Esophagus (tissue), 2 donors: ENCODE measurements at regions not wholly inside any gene's neighbourhood (a gene's known extent, or its start where the extent isn't known, plus 50 kb on each side); places are given as distances from the start of the nearest gene placed in this dataset.
"Not testable (repeated sequence)": the region's sequence is repeated elsewhere in the genome, so short reads cannot be mapped to it uniquely, and the experiment has no call there.

Experiments
- H3K27ac ChIP-seq, 2 donors: one replicate each; pipeline ENCODE4 v1.5.1; 2013; ENCODE audit warnings: low read depth in 2 of 2, mild to moderate bottlenecking in 2 of 2, inconsistent platforms in 1 of 2, low read length in 1 of 2, moderate library complexity in 1 of 2
- H3K27me3 ChIP-seq, 2 donors: one replicate each; pipeline ENCODE4 v1.6.1; 2013; ENCODE audit warnings: low read length in 2 of 2, control low read depth in 1 of 2, mild to moderate bottlenecking in 1 of 2; ENCODE audit not compliant: insufficient read depth in 2 of 2, control insufficient read depth in 1 of 2
- H3K36me3 ChIP-seq, 2 donors: one replicate each; pipeline ENCODE4 v1.6.1; 2013; ENCODE audit warnings: low read length in 1 of 2; ENCODE audit not compliant: control insufficient read depth in 2 of 2, insufficient read depth in 2 of 2
- H3K4me1 ChIP-seq, 2 donors: one replicate each; pipeline ENCODE4 v1.6.1; 2013; ENCODE audit warnings: low read length in 1 of 2; ENCODE audit not compliant: control insufficient read depth in 2 of 2, insufficient read depth in 2 of 2
- H3K4me3 ChIP-seq, 2 donors: one replicate each; pipeline ENCODE4 v1.5.1; 2013; ENCODE audit warnings: low read length in 2 of 2, mild to moderate bottlenecking in 2 of 2, low read depth in 1 of 2, moderate library complexity in 1 of 2
- H3K9me3 ChIP-seq, 2 donors: one replicate each; pipeline ENCODE4 v1.6.1; 2013; ENCODE audit warnings: mild to moderate bottlenecking in 2 of 2, low read depth in 1 of 2, low read length in 1 of 2, moderate library complexity in 1 of 2; ENCODE audit not compliant: control insufficient read depth in 2 of 2, insufficient read depth in 1 of 2
- WGBS, 2 donors: extraction: QIAGEN DNeasy Blood & Tissue Kit; methylation state at CpG; one replicate each; pipeline ENCODE4 v1.1.7; 2013; 5-methylcytosine and 5-hydroxymethylcytosine counted together
- donor health status: healthy with polysubstance abuse.
- donor health status: Bipolar disorder and iron deficiency.

DNA sequence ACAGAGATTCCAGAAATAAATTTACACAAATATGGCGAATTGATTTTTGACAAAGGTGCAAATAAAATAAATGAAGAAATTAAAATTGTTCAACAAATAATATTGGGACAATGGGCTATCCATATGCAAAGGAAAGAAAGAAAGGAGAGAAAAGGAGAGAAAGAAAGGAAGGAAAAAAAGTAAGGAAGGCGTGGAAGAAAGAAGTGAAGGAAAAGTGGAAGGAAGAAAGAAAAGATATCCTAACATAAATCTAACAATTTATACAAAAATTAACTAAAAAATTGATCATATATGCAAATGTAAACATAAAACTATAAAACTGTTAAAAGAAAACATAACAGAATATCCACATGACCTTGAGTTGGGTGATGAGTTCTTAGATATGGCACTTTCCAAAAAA lies 78.7 kb upstream of the ZNF184 start:
- H3K4me1 ChIP-seq, result no peaks in the 10 kb centered on the region
- WGBS, 2 donors, result 88 to 92% methylated on average over 2 of the region's 2 CpGs
- H3K36me3 ChIP-seq, result no peaks in the 10 kb centered on the region
- peaks cover 1 to 6% of the 10 kb centered on the region in 2 donors for H3K27me3 ChIP-seq
- H3K9me3 ChIP-seq, result no peaks in the 10 kb centered on the region
- H3K4me3 ChIP-seq, result no peak overlapping the region
- H3K27ac ChIP-seq, result no peak overlapping the region

DNA sequence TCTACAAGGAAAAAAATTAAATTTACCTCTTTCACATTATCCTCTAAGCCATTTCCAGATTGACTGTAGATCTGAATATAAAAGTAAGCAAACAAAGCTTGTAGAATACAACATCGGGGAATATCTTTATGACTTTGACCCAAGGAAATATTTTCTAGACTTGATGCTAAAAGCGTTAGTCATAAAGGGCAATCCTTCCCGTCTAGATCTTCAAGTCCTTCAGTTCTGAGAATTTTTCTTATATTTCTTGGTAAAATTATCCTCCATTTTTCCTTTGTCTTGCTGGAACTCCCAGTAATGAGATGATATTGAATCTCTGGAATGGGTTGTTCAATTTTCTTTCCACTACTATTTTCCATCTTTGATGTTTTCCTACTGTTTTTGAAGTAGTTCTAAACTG lies 77.8 kb upstream of the ZNF184 start:
- 74 to 78% methylated on average over 3 of the region's 3 CpGs for WGBS, 2 donors
- no peak overlapping the region for H3K27ac ChIP-seq
- no peak overlapping the region for H3K4me3 ChIP-seq
- H3K27me3 ChIP-seq, result peaks cover 5 to 6% of the 10 kb centered on the region in 2 donors
- no peaks in the 10 kb centered on the region for H3K36me3 ChIP-seq
- no peaks in the 10 kb centered on the region for H3K4me1 ChIP-seq
- H3K9me3 ChIP-seq, result no peaks in the 10 kb centered on the region

DNA sequence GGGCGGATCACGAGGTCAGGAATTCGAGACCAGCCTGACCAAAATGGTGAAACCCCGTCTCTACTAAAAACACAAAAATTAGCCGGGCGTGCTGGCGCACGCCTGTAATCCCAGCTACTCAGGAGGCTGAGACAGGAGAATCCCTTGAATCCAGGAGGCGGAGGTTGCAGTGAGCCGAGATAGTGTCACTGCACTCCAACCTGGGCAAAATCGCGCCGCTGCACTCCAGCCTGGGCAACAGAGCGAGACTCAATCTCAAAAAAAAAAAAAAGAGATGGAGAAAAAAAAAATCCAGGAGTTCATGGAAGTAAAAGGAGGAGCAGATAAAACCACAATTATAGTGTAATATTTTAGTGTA lies 76.3 kb upstream of the ZNF184 start:
- H3K27me3 ChIP-seq, H3K4me3 ChIP-seq: not testable (repeated sequence)
- 85 to 86% methylated on average over 14 of the region's 14 CpGs for WGBS, 2 donors

DNA sequence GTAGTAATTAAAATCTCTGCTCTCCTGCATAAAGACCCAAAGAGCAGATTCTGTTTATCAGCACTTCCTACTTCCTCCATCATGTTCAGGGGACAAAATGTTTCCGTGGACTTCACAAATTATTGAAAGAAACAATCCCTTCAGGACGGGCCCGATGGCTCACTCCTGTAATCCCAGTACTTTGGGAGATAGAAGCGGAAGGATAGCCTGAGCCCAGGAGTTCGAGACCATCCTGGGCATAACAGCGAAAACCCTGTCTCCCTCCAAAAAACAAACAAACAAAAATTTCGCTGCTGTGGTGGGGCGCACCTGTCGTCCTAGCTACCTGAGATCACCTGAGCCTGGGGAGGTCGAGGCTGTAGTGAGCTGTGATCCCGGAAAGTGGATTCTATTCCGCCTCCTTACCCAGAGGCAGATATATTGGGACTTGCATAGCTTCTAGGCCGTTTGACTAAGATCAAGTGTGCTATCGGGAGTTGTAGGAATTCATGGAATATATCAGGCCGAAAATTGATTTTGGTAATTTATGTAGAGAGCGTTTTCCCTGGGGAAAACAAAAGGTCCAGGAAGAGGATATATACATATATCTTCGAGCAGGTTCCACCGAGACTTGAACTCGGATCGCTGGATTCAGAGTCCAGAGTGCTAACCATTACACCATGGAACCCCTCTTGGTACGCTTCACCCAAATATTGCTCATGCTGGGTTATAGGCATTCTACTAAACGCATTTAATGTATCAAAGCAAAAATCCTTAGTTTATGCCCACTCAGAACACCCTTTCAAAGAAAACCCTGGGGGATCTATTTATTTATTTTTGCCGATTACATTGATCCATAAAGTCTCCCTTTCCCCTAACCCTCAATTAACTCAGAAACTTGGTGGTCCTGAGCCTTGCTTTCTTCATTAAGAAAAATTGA lies 74.5 kb upstream of the ZNF184 start:
- H3K4me3 ChIP-seq, result peak overlapping the region in 1 of 2 donors; percentile 38
- no peak overlapping the region for H3K27ac ChIP-seq
- no peaks in the 10 kb centered on the region for H3K4me1 ChIP-seq
- H3K36me3 ChIP-seq, result no peaks in the 10 kb centered on the region
- H3K9me3 ChIP-seq, result peaks cover 0 to 6% of the 10 kb centered on the region in 2 donors
- WGBS, 2 donors, result 23 to 29% methylated on average over 23 of the region's 23 CpGs
- peaks cover 7 to 11% of the 10 kb centered on the region in 2 donors for H3K27me3 ChIP-seq

More for the DNA sequence above, 76.3 kb upstream of the ZNF184 start:
- H3K36me3 ChIP-seq, H3K9me3 ChIP-seq, H3K27ac ChIP-seq, H3K4me1 ChIP-seq: not testable (repeated sequence)

DNA sequence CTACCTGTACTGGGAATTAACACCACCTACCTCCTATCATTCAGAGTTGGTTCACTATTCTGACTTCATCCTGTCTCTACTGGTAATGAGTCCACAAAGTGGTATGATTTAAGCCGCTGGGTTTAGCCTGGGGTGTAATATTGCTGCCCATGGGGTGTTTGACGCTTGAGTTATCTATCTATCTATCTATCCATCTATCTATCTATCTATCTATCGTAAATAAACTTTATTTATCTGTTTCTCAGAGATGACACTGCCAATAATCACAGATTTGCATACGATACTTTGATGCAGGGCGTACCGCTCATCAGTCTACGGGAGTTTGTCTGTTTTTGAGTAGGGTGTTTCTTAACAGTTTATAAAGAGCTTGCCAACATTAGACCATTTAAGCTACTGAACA lies 73.6 kb upstream of the ZNF184 start:
- Histone ChIP-seq H3K27me3 (peaks cover 7 to 11% of the 10 kb centered on the region in 2 donors), H3K9me3 (peaks cover 0 to 6% of the 10 kb centered on the region in 2 donors), H3K4me3 (no peak overlapping the region), H3K27ac (no peak overlapping the region), H3K36me3 (no peaks in the 10 kb centered on the region), H3K4me1 (no peaks in the 10 kb centered on the region)
- 84 to 88% methylated on average over 7 of the region's 7 CpGs for WGBS, 2 donors

DNA sequence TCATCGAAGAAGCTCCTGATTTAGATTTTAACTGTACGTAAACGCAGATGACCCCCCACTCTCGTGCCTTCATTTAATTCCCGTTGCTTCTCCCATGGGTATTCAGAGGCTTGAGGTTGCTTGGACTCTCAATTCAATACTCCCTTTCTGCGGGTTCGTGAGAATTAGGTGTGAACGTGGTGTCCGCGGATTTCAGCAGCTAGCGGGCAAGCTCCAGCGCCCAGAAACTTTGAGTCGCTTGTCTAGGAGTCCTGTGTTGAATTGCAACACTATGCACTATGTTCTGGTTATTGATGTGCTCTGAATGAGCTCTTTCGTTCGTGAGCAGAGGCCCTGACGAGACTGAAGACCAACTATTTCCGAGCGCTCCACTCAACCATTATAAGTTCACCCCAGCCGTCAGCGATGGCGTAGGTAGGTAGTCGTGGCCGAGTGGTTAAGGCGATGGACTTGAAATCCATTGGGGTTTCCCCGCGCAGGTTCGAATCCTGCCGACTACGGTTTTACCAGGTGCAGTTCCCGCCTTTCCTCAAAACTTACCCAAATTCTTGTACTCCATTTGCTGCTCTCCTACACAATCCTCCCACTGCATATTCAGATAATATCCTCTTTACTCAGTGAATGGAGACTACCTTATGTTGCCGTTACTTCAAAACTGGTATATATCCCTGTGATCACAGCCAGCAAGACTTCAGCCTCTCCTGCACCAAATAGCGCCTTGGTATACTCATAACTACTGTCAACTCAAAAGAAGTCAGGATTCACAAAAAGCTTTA lies 72.6 kb upstream of the ZNF184 start:
- H3K27me3 ChIP-seq, result peaks cover 7 to 11% of the 10 kb centered on the region in 2 donors
- H3K4me3 ChIP-seq, result peak overlapping the region in 1 of 2 donors; percentile 16
- no peak overlapping the region for H3K27ac ChIP-seq
- no peaks in the 10 kb centered on the region for H3K36me3 ChIP-seq
- H3K4me1 ChIP-seq, result no peaks in the 10 kb centered on the region
- WGBS, 2 donors, result 9 to 15% methylated on average over 32 of the region's 32 CpGs
- peaks cover 0 to 6% of the 10 kb centered on the region in 2 donors for H3K9me3 ChIP-seq

DNA sequence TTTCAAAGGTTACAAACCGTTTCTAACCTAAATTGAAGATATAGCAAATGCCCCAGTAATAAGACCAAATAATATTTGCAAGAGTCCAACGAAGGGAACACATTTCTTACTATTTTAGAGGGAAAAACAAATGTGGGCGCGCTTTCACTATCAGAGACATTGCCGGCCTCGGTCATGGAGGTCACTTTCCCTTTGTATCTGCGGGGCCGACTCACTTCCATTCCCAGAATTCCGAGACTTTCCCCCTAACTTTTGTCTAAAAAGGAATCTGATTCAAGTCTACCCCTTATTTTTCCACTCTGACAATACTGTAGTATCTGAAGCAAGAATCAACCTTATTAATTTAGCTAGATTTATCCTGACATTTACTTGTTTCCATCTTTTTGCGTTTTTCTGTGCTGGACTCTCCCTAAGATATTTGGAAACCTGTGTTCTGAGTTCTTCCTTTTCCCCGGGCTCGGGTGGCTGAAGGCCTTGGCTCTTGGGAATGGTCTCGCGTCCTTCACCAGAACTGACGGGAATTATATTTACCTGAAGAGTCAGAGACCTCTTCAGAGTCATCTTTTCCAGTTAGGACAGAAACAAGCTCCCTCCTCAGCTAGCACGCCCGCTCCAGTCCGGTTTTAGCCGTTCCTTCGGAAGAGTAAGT lies 71.8 kb upstream of the ZNF184 start:
- Histone ChIP-seq H3K27ac (no peak overlapping the region), H3K27me3 (peaks cover 7 to 11% of the 10 kb centered on the region in 2 donors), H3K36me3 (no peaks in the 10 kb centered on the region), H3K4me1 (no peaks in the 10 kb centered on the region), H3K4me3 (peak overlapping the region in 1 of 2 donors; percentile 16), H3K9me3 (peaks cover 0 to 6% of the 10 kb centered on the region in 2 donors)
- WGBS, 2 donors, result 8 to 15% methylated on average over 20 of the region's 20 CpGs

DNA sequence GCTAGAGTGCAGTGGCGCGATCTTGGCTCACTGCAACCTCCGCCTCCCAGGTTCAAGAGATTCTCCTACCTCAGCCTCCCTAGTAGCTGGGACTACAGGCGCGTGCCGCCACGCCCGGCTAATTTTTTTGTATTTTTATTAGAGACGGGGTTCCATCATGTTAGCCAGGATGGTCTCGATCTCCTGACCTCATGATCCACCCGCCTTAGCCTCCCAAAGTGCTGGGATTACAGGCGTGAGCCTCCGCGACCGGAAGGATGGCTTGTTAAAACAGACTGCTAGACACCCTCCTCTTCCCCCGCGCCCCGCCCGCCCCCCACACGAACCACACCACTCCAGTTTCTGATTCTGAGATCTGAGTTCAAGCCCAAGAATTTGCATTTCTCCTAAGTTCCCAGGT lies 71.2 kb upstream of the ZNF184 start:
- H3K36me3 ChIP-seq, H3K27ac ChIP-seq, H3K4me3 ChIP-seq, H3K9me3 ChIP-seq, H3K4me1 ChIP-seq: not testable (repeated sequence)
- H3K27me3 ChIP-seq, result peaks cover 10 to 11% of the 10 kb centered on the region in 2 donors
- WGBS, 2 donors, result 27 to 33% methylated on average over 20 of the region's 20 CpGs

DNA sequence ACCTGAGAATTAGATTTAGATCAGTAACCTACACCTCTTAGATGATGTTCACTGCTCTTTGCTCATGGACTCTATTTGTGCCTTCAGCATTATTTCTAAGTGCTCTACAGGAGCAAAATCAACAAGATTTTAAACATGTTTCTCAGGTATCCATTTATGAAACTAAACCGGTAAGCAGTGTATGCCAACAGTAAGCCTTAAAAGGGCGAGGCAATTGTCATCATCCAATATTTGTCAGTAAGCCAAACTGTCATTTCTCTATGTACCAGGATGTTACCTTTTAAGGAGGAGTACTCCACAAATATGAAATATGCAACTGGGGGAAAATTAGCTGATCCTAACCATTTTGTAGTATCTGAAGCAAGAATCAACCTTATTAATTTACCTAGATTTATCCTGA lies 69.6 kb upstream of the ZNF184 start:
- Histone ChIP-seq H3K27me3 (peaks cover 10 to 11% of the 10 kb centered on the region in 2 donors), H3K36me3 (no peaks in the 10 kb centered on the region), H3K4me3 (no peak overlapping the region), H3K27ac (no peak overlapping the region), H3K9me3 (peaks cover 0 to 6% of the 10 kb centered on the region in 2 donors), H3K4me1 (no peaks in the 10 kb centered on the region)
- 49 to 62% methylated on average over 2 of the region's 2 CpGs for WGBS, 2 donors
